ENCODE measurements at regions not wholly inside any gene's neighbourhood (a gene's known extent, or its start where the extent isn't known, plus 50 kb on each side); places are given as distances from the start of the nearest gene placed in this dataset.

DNA sequence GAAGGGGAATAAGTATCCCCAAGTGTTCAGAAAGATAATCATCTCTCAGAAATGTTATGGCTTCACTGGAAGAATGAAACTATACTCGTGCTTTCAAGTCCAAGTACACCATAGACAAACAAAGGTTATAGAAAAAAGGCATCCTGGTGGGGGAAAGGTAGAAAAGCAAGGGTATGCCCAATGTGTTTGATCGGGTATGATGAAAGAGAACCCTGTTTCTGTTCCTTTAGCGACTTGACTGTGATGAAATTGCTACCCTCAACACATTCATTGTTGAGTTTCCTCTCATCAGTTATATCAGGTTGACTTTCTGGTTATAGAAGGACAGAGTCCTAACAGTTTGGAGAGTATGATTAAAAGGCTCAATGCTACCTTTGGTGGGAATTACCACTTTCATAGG lies 464.3 kb downstream of the GRXCR1 start:
- Mint-ChIP-seq H3K4me1 (no peaks in the 10 kb centered on the region), H3K4me3 (no peak overlapping the region), H3K27me3 (ENCODE audit: insufficient read depth, low read depth, poor library complexity) (no peaks in the 10 kb centered on the region), H3K36me3 (ENCODE audit: low read depth) (no peaks in the 10 kb centered on the region), H3K9me3 (no peaks in the 10 kb centered on the region), H3K27ac (no peak overlapping the region)
- Histone ChIP-seq H3K9me2 (ENCODE audit: insufficient read depth) (no peaks in the 10 kb centered on the region), H3K27ac (ENCODE audit: low read depth) (no peak overlapping the region), H3K27me3 (ENCODE audit: insufficient read depth) (no peaks in the 10 kb centered on the region), H3F3A (replicated peaks; ENCODE audit: low read depth) (no peaks in the 10 kb centered on the region), H3K36me3 (ENCODE audit: insufficient read depth) (no peaks in the 10 kb centered on the region), H2AFZ (no peak overlapping the region), H3K4me3 (no peak overlapping the region), H3K4me1 (ENCODE audit: insufficient read depth) (no peaks in the 10 kb centered on the region), H3K4me2 (no peak overlapping the region), H4K20me1 (replicated peaks; ENCODE audit: insufficient read depth) (no peaks in the 10 kb centered on the region), H3K79me2 (replicated peaks; ENCODE audit: insufficient read depth) (no peaks in the 10 kb centered on the region)
- ATAC-seq (no peak), DNase-seq (ENCODE audit: low spot score) (no peak)
- TF ChIP-seq, protein P1, sequence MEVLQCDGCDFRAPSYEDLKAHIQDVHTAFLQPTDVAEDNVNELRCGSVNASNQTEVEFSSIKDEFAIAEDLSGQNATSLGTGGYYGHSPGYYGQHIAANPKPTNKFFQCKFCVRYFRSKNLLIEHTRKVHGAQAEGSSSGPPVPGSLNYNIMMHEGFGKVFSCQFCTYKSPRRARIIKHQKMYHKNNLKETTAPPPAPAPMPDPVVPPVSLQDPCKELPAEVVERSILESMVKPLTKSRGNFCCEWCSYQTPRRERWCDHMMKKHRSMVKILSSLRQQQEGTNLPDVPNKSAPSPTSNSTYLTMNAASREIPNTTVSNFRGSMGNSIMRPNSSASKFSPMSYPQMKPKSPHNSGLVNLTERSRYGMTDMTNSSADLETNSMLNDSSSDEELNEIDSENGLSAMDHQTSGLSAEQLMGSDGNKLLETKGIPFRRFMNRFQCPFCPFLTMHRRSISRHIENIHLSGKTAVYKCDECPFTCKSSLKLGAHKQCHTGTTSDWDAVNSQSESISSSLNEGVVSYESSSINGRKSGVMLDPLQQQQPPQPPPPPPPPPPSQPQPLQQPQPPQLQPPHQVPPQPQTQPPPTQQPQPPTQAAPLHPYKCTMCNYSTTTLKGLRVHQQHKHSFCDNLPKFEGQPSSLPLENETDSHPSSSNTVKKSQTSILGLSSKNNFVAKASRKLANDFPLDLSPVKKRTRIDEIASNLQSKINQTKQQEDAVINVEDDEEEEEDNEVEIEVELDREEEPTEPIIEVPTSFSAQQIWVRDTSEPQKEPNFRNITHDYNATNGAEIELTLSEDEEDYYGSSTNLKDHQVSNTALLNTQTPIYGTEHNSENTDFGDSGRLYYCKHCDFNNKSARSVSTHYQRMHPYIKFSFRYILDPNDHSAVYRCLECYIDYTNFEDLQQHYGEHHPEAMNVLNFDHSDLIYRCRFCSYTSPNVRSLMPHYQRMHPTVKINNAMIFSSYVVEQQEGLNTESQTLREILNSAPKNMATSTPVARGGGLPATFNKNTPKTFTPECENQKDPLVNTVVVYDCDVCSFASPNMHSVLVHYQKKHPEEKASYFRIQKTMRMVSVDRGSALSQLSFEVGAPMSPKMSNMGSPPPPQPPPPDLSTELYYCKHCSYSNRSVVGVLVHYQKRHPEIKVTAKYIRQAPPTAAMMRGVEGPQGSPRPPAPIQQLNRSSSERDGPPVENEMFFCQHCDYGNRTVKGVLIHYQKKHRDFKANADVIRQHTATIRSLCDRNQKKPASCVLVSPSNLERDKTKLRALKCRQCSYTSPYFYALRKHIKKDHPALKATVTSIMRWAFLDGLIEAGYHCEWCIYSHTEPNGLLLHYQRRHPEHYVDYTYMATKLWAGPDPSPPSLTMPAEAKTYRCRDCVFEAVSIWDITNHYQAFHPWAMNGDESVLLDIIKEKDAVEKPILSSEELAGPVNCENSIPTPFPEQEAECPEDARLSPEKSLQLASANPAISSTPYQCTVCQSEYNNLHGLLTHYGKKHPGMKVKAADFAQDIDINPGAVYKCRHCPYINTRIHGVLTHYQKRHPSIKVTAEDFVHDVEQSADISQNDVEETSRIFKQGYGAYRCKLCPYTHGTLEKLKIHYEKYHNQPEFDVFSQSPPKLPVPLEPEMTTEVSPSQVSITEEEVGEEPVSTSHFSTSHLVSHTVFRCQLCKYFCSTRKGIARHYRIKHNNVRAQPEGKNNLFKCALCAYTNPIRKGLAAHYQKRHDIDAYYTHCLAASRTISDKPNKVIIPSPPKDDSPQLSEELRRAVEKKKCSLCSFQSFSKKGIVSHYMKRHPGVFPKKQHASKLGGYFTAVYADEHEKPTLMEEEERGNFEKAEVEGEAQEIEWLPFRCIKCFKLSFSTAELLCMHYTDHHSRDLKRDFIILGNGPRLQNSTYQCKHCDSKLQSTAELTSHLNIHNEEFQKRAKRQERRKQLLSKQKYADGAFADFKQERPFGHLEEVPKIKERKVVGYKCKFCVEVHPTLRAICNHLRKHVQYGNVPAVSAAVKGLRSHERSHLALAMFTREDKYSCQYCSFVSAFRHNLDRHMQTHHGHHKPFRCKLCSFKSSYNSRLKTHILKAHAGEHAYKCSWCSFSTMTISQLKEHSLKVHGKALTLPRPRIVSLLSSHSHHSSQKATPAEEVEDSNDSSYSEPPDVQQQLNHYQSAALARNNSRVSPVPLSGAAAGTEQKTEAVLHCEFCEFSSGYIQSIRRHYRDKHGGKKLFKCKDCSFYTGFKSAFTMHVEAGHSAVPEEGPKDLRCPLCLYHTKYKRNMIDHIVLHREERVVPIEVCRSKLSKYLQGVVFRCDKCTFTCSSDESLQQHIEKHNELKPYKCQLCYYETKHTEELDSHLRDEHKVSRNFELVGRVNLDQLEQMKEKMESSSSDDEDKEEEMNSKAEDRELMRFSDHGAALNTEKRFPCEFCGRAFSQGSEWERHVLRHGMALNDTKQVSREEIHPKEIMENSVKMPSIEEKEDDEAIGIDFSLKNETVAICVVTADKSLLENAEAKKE (CRISPR knock-in tag; IDR thresholded peaks at IDR 0.05) = no peak
- TF ChIP-seq POLR2AphosphoS5 (IDR thresholded peaks at IDR 0.05; ENCODE audit: low read depth) = no peak
- TF ChIP-seq, protein P2, sequence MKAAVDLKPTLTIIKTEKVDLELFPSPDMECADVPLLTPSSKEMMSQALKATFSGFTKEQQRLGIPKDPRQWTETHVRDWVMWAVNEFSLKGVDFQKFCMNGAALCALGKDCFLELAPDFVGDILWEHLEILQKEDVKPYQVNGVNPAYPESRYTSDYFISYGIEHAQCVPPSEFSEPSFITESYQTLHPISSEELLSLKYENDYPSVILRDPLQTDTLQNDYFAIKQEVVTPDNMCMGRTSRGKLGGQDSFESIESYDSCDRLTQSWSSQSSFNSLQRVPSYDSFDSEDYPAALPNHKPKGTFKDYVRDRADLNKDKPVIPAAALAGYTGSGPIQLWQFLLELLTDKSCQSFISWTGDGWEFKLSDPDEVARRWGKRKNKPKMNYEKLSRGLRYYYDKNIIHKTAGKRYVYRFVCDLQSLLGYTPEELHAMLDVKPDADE (IDR thresholded peaks at IDR 0.05) = no peak
- TF ChIP-seq EZH2 (IDR thresholded peaks at IDR 0.05; ENCODE audit: low read depth, unreplicated experiment) = no peak
- TF ChIP-seq JUNB (IDR thresholded peaks at IDR 0.05; ENCODE audit: unreplicated experiment) = no peak
- no peak for TF ChIP-seq NANOG (IDR thresholded peaks at IDR 0.05; ENCODE audit: borderline replicate concordance)
- no peak for TF ChIP-seq ZNF331 (CRISPR knock-in tag; IDR thresholded peaks at IDR 0.05; ENCODE audit: low read depth)
- no peak for TF ChIP-seq ZNF114 (CRISPR knock-in tag; IDR thresholded peaks at IDR 0.05)
- no peak for TF ChIP-seq EZH2phosphoT487 (IDR thresholded peaks at IDR 0.05; ENCODE audit: unreplicated experiment)

Data from GM23338 (cell line).